B cell (primary cell): ENCODE measurements at regions not wholly inside any gene's neighbourhood (a gene's known extent, or its start where the extent isn't known, plus 50 kb on each side); places are given as distances from the start of the nearest gene placed in this dataset.

Experiments
- ATAC-seq: fragments of 200-7000 bp; cut with Tn5 transposase; one replicate; pipeline ENCODE4 v1.10.0; 2021; ENCODE audit warnings: low read depth, mild to moderate bottlenecking, moderate number of reproducible peaks, moderate library complexity
- CTCF ChIA-PET: fragments of 350-600 bp; sonication (Branson Sonifier 250); formaldehyde crosslinking; loops from one replicate; lab custom pipeline; 2021; ENCODE audit warnings: antibody characterized with exemption, inconsistent platforms; lab: Charles Lee
- POLR2A ChIA-PET: fragments of 350-600 bp; sonication (Branson Sonifier 250); formaldehyde crosslinking; loops from one replicate; lab custom pipeline; 2021; ENCODE audit warnings: antibody characterized with exemption; lab: Charles Lee
- DNase-seq: peaks from one replicate; pipeline ENCODE4 v3.0.0; 2013
- H2AFZ ChIP-seq: 2 replicates; pipeline ENCODE4 v1.6.1; 2012; ENCODE audit warnings: mild to moderate bottlenecking, low read depth, low read length; ENCODE audit not compliant: insufficient read depth, poor library complexity, severe bottlenecking
- H3K27ac ChIP-seq, 2 donors: 1 replicate in 1 of 2; 2 replicates in 1 of 2; pipeline ENCODE4 v1.5.1; 2012 to 2013; ENCODE audit warnings: low read length in 2 of 2, mild to moderate bottlenecking in 2 of 2, moderate library complexity in 1 of 2
- H3K27me3 ChIP-seq, 4 experiments: fragments of 200-600 bp in 1 of 4; sonication (generic) in 1 of 4; replicated peaks in 1 of 4; 1 replicate in 2 of 4; 2 replicates in 2 of 4; pipeline versions ENCODE4 v1.6.1 to v1.7.0; 2013 to 2016; ENCODE audit warnings: low read length in 3 of 4, mild to moderate bottlenecking in 2 of 4, mixed read lengths in 1 of 4, moderate library complexity in 1 of 4; ENCODE audit not compliant: insufficient read depth in 4 of 4, control insufficient read depth in 3 of 4; ENCODE audit errors: control extremely low read depth in 1 of 4
- H3K36me3 ChIP-seq, 2 experiments: replicated peaks in 1 of 2; 1 replicate in 1 of 2; 2 replicates in 1 of 2; pipeline versions ENCODE4 v1.6.1 to v1.7.1; 2013; ENCODE audit warnings: low read length in 1 of 2; ENCODE audit not compliant: insufficient read depth in 2 of 2, control insufficient read depth in 1 of 2; ENCODE audit errors: control extremely low read depth in 1 of 2, extremely low read depth in 1 of 2
- H3K4me1 ChIP-seq, 2 donors: fragments of 200-600 bp in 1 of 2; sonication (generic) in 1 of 2; 1 replicate in 1 of 2; 2 replicates in 1 of 2; pipeline versions ENCODE4 v1.5.1 to v1.6.1; 2013 to 2017; ENCODE audit warnings: low read length in 2 of 2; ENCODE audit not compliant: control insufficient read depth in 2 of 2, insufficient read depth in 2 of 2
- H3K4me2 ChIP-seq: replicated peaks from 2 replicates; pipeline ENCODE3; 2012; ENCODE audit warnings: mild to moderate bottlenecking, low read depth, low read length; ENCODE audit not compliant: poor library complexity, severe bottlenecking
- H3K4me3 ChIP-seq, 5 experiments: fragments of 200-600 bp in 1 of 5; sonication (generic) in 1 of 5; 1 replicate in 3 of 5; 2 replicates in 2 of 5; pipeline versions ENCODE4 v1.5.1 to v1.7.0; 2011 to 2016; ENCODE audit warnings: low read length in 4 of 5, mild to moderate bottlenecking in 4 of 5, low read depth in 2 of 5, control low read depth in 1 of 5, moderate library complexity in 1 of 5; ENCODE audit not compliant: insufficient read depth in 1 of 5; ENCODE audit errors: control extremely low read depth in 1 of 5, extremely low read depth in 1 of 5
- H3K79me2 ChIP-seq: fragments of 200-600 bp; sonication (generic); one replicate; pipeline ENCODE4 v1.6.0; 2016; ENCODE audit warnings: low read length; ENCODE audit not compliant: control insufficient read depth, insufficient read depth
- H3K9ac ChIP-seq: fragments of 200-600 bp; sonication (generic); 2 replicates; pipeline ENCODE4 v1.6.1; 2017; ENCODE audit warnings: mild to moderate bottlenecking, low read length, moderate library complexity
- H3K9me3 ChIP-seq, 3 donors: one replicate each; pipeline versions ENCODE4 v1.6.1 to v1.7.1; 2013; ENCODE audit warnings: low read length in 2 of 3; ENCODE audit not compliant: control insufficient read depth in 2 of 3, insufficient read depth in 1 of 3; ENCODE audit errors: control extremely low read depth in 1 of 3
- H4K20me1 ChIP-seq: 2 replicates; pipeline ENCODE4 v1.6.0; 2012; ENCODE audit warnings: mild to moderate bottlenecking, low read length; ENCODE audit not compliant: insufficient read depth, control insufficient read depth, poor library complexity, severe bottlenecking
- H3K27ac Mint-ChIP-seq: one replicate; pipeline ENCODE4 v1.8.0; 2021; ENCODE audit warnings: mixed read lengths
- H3K27me3 Mint-ChIP-seq: one replicate; pipeline ENCODE4 v1.8.0; 2021; ENCODE audit warnings: mixed read lengths
- H3K4me1 Mint-ChIP-seq: one replicate; pipeline ENCODE4 v1.8.0; 2021; ENCODE audit warnings: mixed read lengths
- H3K4me3 Mint-ChIP-seq: one replicate; pipeline ENCODE4 v1.8.0; 2021; ENCODE audit warnings: mixed read lengths
- H3K9me3 Mint-ChIP-seq: one replicate; pipeline ENCODE4 v1.8.0; 2022; ENCODE audit warnings: mixed read lengths; ENCODE audit not compliant: insufficient read depth
- EZH2 ChIP-seq: IDR thresholded peaks from 2 replicates; pipeline ENCODE4 v1.6.1; 2012; ENCODE audit warnings: borderline replicate concordance, low read depth, mild to moderate bottlenecking, moderate library complexity, low read length; ENCODE audit not compliant: insufficient read depth, poor library complexity, severe bottlenecking
- WGBS: methylation state at CpG from one replicate; pipeline ENCODE4 v1.1.5; 2013; ENCODE audit warnings: missing lambda C conversion rate; ENCODE audit not compliant: insufficient coverage; 5-methylcytosine and 5-hydroxymethylcytosine counted together
- intact Hi-C: fragments of 100-400 bp; cut with micrococcal nuclease; formaldehyde crosslinking; loops from one replicate; pipeline ENCODE4 v1.10.0; 2022
- TF ChIP-seq, protein P1 (sequence below): fragments of 200-600 bp; IDR thresholded peaks from one replicate; pipeline ENCODE4 v1.8.0; 2022; ENCODE audit warnings: antibody characterized with exemption, mild to moderate bottlenecking

DNA sequence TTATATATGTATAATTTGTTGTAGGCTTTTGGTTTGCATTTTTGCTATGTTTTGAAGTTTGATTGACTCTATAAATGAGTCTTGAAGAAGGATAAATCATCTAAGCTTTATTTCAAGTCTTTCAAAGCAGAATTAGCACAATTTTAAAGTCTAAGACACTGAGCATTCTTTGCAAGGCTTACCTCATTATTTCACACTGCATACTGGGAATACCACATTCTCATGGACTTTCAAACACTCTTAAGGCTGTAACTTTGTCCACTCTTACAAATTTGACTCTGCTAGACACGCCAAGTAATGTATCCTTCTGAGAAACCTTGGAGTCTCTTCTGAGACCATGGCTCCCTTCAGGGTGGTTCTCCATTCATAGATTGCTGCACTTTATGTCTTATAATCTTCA lies 281.3 kb upstream of the COL8A1 start:
- no peak for ATAC-seq
- no peak overlapping the region for H2AFZ ChIP-seq
- DNase-seq = no peak
- no peak overlapping the region for H3K9ac ChIP-seq
- H3K4me3 Mint-ChIP-seq = no peak overlapping the region
- no peaks in the 10 kb centered on the region for H3K27me3 ChIP-seq
- no peaks in the 10 kb centered on the region for H3K4me1 ChIP-seq
- TF ChIP-seq EZH2 = no peak
- TF ChIP-seq, protein P1, sequence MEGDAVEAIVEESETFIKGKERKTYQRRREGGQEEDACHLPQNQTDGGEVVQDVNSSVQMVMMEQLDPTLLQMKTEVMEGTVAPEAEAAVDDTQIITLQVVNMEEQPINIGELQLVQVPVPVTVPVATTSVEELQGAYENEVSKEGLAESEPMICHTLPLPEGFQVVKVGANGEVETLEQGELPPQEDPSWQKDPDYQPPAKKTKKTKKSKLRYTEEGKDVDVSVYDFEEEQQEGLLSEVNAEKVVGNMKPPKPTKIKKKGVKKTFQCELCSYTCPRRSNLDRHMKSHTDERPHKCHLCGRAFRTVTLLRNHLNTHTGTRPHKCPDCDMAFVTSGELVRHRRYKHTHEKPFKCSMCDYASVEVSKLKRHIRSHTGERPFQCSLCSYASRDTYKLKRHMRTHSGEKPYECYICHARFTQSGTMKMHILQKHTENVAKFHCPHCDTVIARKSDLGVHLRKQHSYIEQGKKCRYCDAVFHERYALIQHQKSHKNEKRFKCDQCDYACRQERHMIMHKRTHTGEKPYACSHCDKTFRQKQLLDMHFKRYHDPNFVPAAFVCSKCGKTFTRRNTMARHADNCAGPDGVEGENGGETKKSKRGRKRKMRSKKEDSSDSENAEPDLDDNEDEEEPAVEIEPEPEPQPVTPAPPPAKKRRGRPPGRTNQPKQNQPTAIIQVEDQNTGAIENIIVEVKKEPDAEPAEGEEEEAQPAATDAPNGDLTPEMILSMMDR = no peak
- no peak overlapping the region for H3K27ac ChIP-seq
- WGBS = 71% methylated on average over 1 of the region's 1 CpG
- no peak overlapping the region for H3K4me2 ChIP-seq
- no peaks in the 10 kb centered on the region for H3K36me3 ChIP-seq
- H3K79me2 ChIP-seq = no peaks in the 10 kb centered on the region
- no peaks in the 10 kb centered on the region for H3K27me3 Mint-ChIP-seq
- H3K4me1 Mint-ChIP-seq = no peaks in the 10 kb centered on the region
- H3K4me3 ChIP-seq = no peak overlapping the region
- intact Hi-C loops = no loop called here
- peaks cover 5% of the 10 kb centered on the region for H3K9me3 Mint-ChIP-seq
- no peaks in the 10 kb centered on the region for H3K9me3 ChIP-seq
- ChIA-PET POLR2A (no interaction called here), CTCF (no interaction called here)
- no peak overlapping the region for H3K27ac Mint-ChIP-seq
- H4K20me1 ChIP-seq = no peaks in the 10 kb centered on the region

DNA sequence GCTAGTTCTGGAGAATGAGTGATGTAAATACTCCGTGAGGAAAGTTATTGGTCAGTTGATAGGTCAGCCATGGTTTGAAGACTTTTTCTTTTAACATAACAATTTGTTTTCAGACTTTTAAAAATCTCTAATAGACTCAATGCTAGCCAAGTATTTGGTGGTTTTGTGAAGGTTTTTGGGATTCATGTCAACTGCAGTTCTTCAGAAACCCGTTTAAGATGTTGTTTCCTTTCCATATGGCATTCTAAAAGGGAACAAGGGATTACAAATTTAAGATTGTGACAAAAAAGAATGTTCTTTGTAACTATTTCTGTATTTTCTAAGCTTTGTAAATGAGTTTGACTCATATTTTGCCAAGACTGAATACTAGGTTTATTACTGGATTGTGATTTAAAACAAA lies 281.7 kb upstream of the COL8A1 start:
- Histone ChIP-seq H3K4me2 (no peak overlapping the region), H3K9ac (no peak overlapping the region), H3K9me3 (no peaks in the 10 kb centered on the region), H3K4me1 (no peaks in the 10 kb centered on the region), H3K79me2 (no peaks in the 10 kb centered on the region), H3K27ac (no peak overlapping the region), H4K20me1 (no peaks in the 10 kb centered on the region), H3K36me3 (no peaks in the 10 kb centered on the region), H3K27me3 (no peaks in the 10 kb centered on the region), H2AFZ (no peak overlapping the region), H3K4me3 (no peak overlapping the region)
- H3K27me3 Mint-ChIP-seq = no peaks in the 10 kb centered on the region
- CTCF ChIA-PET = no interaction called here
- TF ChIP-seq EZH2 = no peak
- TF ChIP-seq, protein P1 = no peak
- no peak for ATAC-seq
- H3K27ac Mint-ChIP-seq = no peak overlapping the region
- DNase-seq = no peak
- peaks cover 5% of the 10 kb centered on the region for H3K9me3 Mint-ChIP-seq
- POLR2A ChIA-PET = no interaction called here
- no peak overlapping the region for H3K4me3 Mint-ChIP-seq
- no CpG with 5 or more reads among the region's 2 CpGs for WGBS
- intact Hi-C loops = no loop called here
- H3K4me1 Mint-ChIP-seq = no peaks in the 10 kb centered on the region
